ENCODE measurements at regions not wholly inside any gene's neighbourhood (a gene's known extent, or its start where the extent isn't known, plus 50 kb on each side); places are given as distances from the start of the nearest gene placed in this dataset.
"Not testable (repeated sequence)": the region's sequence is repeated elsewhere in the genome, so short reads cannot be mapped to it uniquely, and the experiment has no call there.

GRCh38 chr12:11497995-11498394, 102.6 kb upstream of the PRB2 start:
- Histone ChIP-seq H3K36me3 (no peaks in the 10 kb centered on the region), H3K27me3 (no peaks in the 10 kb centered on the region), H3K4me1 (peaks cover 0 to 10% (median 4%) of the 10 kb centered on the region in 4 donors), H3K4me3 (no peak overlapping the region), H3K9me3 (no peaks in the 10 kb centered on the region), H3K27ac (no peak overlapping the region)
- 73 to 86% methylated on average over 4 of the region's 4 CpGs for WGBS, 2 donors
- DNase-seq (no peak), ATAC-seq (ENCODE audit: low FRiP score in 2 of 2) (no peak)
- no peak for TF ChIP-seq POLR2A (IDR thresholded peaks at IDR 0.05)
- TF ChIP-seq POLR2AphosphoS5 (IDR thresholded peaks at IDR 0.05), result no peak
- TF ChIP-seq CTCF (IDR thresholded peaks at IDR 0.05), result no peak
- no peak for TF ChIP-seq EP300 (IDR thresholded peaks at IDR 0.05)

- WGBS, 2 donors, result 30 to 43% methylated on average over 3 of the region's 3 CpGs
- not testable (repeated sequence) for H3K4me3 ChIP-seq; H3K27ac ChIP-seq; H3K4me1 ChIP-seq; H3K36me3 ChIP-seq; H3K27me3 ChIP-seq; ATAC-seq (ENCODE audit: low FRiP score in 2 of 2); H3K9me3 ChIP-seq; DNase-seq
Measured at GRCh38 chr12:11498574-11498973, 103.2 kb upstream of the PRB2 start.

- peak in 1 of 2 donors; percentile 46 for DNase-seq
- Histone ChIP-seq H3K4me1 (peaks cover 0 to 10% (median 4%) of the 10 kb centered on the region in 4 donors), H3K27ac (no peak overlapping the region), H3K4me3 (no peak overlapping the region), H3K9me3 (no peaks in the 10 kb centered on the region), H3K36me3 (no peaks in the 10 kb centered on the region), H3K27me3 (no peaks in the 10 kb centered on the region)
- WGBS, 2 donors, result 70% methylated on average over 11 of the region's 11 CpGs
- TF ChIP-seq POLR2A (IDR thresholded peaks at IDR 0.05) (no peak), CTCF (IDR thresholded peaks at IDR 0.05) (no peak), POLR2AphosphoS5 (IDR thresholded peaks at IDR 0.05) (no peak), EP300 (IDR thresholded peaks at IDR 0.05) (no peak)
- no peak for ATAC-seq (ENCODE audit: low FRiP score in 2 of 2)
Measured at GRCh38 chr12:11499806-11500187, 104.4 kb upstream of the PRB2 start.

- H3K4me3 ChIP-seq, result no peak overlapping the region
- TF ChIP-seq EP300 (IDR thresholded peaks at IDR 0.05) (no peak), POLR2A (IDR thresholded peaks at IDR 0.05) (no peak), POLR2AphosphoS5 (IDR thresholded peaks at IDR 0.05) (peak in 1 of 2 donors; percentile 16)
- DNase-seq (peak; percentile 75 to 93), ATAC-seq (ENCODE audit: low FRiP score in 2 of 2) (peak; percentile 88 to 90)
- no peak overlapping the region for H3K27ac ChIP-seq
- H3K4me1 ChIP-seq, result peaks cover 0 to 10% (median 4%) of the 10 kb centered on the region in 4 donors
- no peaks in the 10 kb centered on the region for H3K27me3 ChIP-seq
- no peaks in the 10 kb centered on the region for H3K9me3 ChIP-seq
- WGBS, 2 donors, result 7 to 20% methylated on average over 11 to 55 of the region's 62 CpGs
- H3K36me3 ChIP-seq, result no peaks in the 10 kb centered on the region
Measured at GRCh38 chr12:11500188-11500860, 105.0 kb upstream of the PRB2 start.

GRCh38 chr12:11500861-11501230, 105.5 kb upstream of the PRB2 start:
- no peak overlapping the region for H3K27ac ChIP-seq
- no peak for DNase-seq
- H3K36me3 ChIP-seq, result no peaks in the 10 kb centered on the region
- no peak for ATAC-seq (ENCODE audit: low FRiP score in 2 of 2)
- no peaks in the 10 kb centered on the region for H3K9me3 ChIP-seq
- no peak overlapping the region for H3K4me3 ChIP-seq
- TF ChIP-seq CTCF (IDR thresholded peaks at IDR 0.05) (no peak), POLR2AphosphoS5 (IDR thresholded peaks at IDR 0.05) (no peak), EP300 (IDR thresholded peaks at IDR 0.05) (no peak), POLR2A (IDR thresholded peaks at IDR 0.05) (no peak)
- peaks cover 0 to 10% (median 4%) of the 10 kb centered on the region in 4 donors for H3K4me1 ChIP-seq
- H3K27me3 ChIP-seq, result no peaks in the 10 kb centered on the region
- WGBS, 2 donors, result 21 to 28% methylated on average over 13 to 14 of the region's 14 CpGs

- no peak overlapping the region for H3K4me3 ChIP-seq
- no peak for TF ChIP-seq POLR2AphosphoS5 (IDR thresholded peaks at IDR 0.05)
- no peak for TF ChIP-seq CTCF (IDR thresholded peaks at IDR 0.05)
- TF ChIP-seq EP300 (IDR thresholded peaks at IDR 0.05), result no peak
- H3K9me3 ChIP-seq, result no peaks in the 10 kb centered on the region
- no peak overlapping the region for H3K27ac ChIP-seq
- DNase-seq (no peak), ATAC-seq (ENCODE audit: low FRiP score in 2 of 2) (no peak)
- WGBS, 2 donors, result 52 to 69% methylated on average over 4 of the region's 4 CpGs
- no peaks in the 10 kb centered on the region for H3K36me3 ChIP-seq
- no peaks in the 10 kb centered on the region for H3K4me1 ChIP-seq
- H3K27me3 ChIP-seq, result no peaks in the 10 kb centered on the region
Measured at GRCh38 chr12:11508699-11509098, 113.3 kb upstream of the PRB2 start.

All from upper lobe of left lung (tissue), 6 donors.